A673 (cell line): ENCODE measurements at regions not wholly inside any gene's neighbourhood (a gene's known extent, or its start where the extent isn't known, plus 50 kb on each side); places are given as distances from the start of the nearest gene placed in this dataset.

Source experiments
- BruUV-seq: library from RNA; stranded (reverse); fragments of 400-500 nt; replicated peaks from 2 replicates; lab custom pipeline; 2021; lab: Mats Ljungman, UMichigan
- CTCF ChIA-PET: fragments of 300-600 bp; sonication (Branson Sonifier 250); formaldehyde crosslinking; loops from one replicate; lab custom pipeline; 2022; ENCODE audit warnings: antibody characterized with exemption; lab: Charles Lee
- POLR2A ChIA-PET: fragments of 300-600 bp; sonication (Branson Sonifier 250); formaldehyde crosslinking; loops from one replicate; lab custom pipeline; 2022; ENCODE audit warnings: antibody characterized with exemption; ENCODE audit not compliant: low non-redundant PET; lab: Charles Lee
- DNase-seq: peaks from one replicate; pipeline ENCODE4 v3.0.0-alpha.2; 2015; ENCODE audit warnings: low spot score
- H3K27ac ChIP-seq: fragments of 200-600 bp; sonication (generic); 2 replicates; pipeline ENCODE4 v1.5.1; 2016; ENCODE audit warnings: mixed run types, low read depth, mild to moderate bottlenecking, mixed read lengths, antibody characterized with exemption, low read length; ENCODE audit not compliant: poor library complexity, severe bottlenecking
- H3K27me3 ChIP-seq: fragments of 200-600 bp; sonication (generic); replicated peaks from 2 replicates; pipeline ENCODE4 v1.6.1; 2017; ENCODE audit warnings: mixed run types, low read depth, mild to moderate bottlenecking, mixed read lengths, antibody characterized with exemption, low read length; ENCODE audit not compliant: insufficient read depth, poor library complexity
- H3K36me3 ChIP-seq: fragments of 200-600 bp; sonication (generic); 2 replicates; pipeline ENCODE4 v1.6.1; 2016; ENCODE audit warnings: mixed run types, mild to moderate bottlenecking, mixed read lengths, antibody characterized with exemption, low read length; ENCODE audit not compliant: insufficient read depth, poor library complexity, severe bottlenecking
- H3K4me1 ChIP-seq: fragments of 200-600 bp; sonication (generic); 2 replicates; pipeline ENCODE4 v1.6.1; 2017; ENCODE audit warnings: mixed run types, mild to moderate bottlenecking, mixed read lengths, antibody characterized with exemption, low read length; ENCODE audit not compliant: insufficient read depth, poor library complexity, severe bottlenecking
- H3K4me3 ChIP-seq: fragments of 200-600 bp; sonication (generic); 2 replicates; pipeline ENCODE4 v1.5.1; 2016; ENCODE audit warnings: low read depth, mixed run types, mild to moderate bottlenecking, mixed read lengths, low read length; ENCODE audit not compliant: poor library complexity, severe bottlenecking
- H3K9me3 ChIP-seq: fragments of 200-600 bp; sonication (generic); 2 replicates; pipeline ENCODE4 v1.6.1; 2016; ENCODE audit warnings: mixed run types, low read depth, mild to moderate bottlenecking, mixed read lengths, antibody characterized with exemption, low read length; ENCODE audit not compliant: poor library complexity, severe bottlenecking
- EZH2 ChIP-seq: fragments of 200-600 bp; sonication (generic); IDR thresholded peaks from 2 replicates; pipeline ENCODE4 v1.6.1; 2017; ENCODE audit warnings: borderline replicate concordance, low read depth, mild to moderate bottlenecking, mixed read lengths, antibody characterized with exemption, low read length; ENCODE audit not compliant: poor library complexity, severe bottlenecking
- intact Hi-C: fragments of 100-400 bp; cut with micrococcal nuclease; formaldehyde crosslinking; loops from one replicate; pipeline ENCODE4 v1.10.0; 2022; ENCODE audit not compliant: unreplicated experiment
- TF ChIP-seq, protein P1 (sequence below): fragments of 300-800, 200-600 bp; sonication (generic); conservative IDR thresholded peaks from 2 replicates; pipeline ENCODE4 v1.5.1; 2017; ENCODE audit warnings: low read depth, mild to moderate bottlenecking, antibody characterized with exemption, low read length, moderate library complexity, mixed read lengths

DNA sequence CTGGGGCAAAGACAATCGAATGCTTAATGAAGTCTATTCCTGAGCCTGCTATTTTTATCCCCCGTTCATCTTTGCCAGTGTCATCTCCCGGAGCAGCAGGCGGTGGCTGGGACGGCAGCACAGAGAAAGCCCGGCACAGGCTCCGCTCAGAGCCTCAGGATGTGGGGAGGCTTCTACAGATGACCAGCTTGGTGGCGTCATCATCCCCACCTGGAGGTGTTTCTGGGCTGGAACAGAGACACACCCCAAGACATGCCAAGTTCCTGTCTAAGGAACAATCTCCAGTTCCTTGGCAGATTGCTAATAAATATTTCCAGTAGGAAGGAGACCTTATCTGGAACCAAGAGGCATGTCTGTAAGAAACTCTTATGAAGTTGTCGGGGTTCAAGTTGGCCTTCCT, 552.4 kb upstream of the MGMT start:
- TF ChIP-seq, protein P1, sequence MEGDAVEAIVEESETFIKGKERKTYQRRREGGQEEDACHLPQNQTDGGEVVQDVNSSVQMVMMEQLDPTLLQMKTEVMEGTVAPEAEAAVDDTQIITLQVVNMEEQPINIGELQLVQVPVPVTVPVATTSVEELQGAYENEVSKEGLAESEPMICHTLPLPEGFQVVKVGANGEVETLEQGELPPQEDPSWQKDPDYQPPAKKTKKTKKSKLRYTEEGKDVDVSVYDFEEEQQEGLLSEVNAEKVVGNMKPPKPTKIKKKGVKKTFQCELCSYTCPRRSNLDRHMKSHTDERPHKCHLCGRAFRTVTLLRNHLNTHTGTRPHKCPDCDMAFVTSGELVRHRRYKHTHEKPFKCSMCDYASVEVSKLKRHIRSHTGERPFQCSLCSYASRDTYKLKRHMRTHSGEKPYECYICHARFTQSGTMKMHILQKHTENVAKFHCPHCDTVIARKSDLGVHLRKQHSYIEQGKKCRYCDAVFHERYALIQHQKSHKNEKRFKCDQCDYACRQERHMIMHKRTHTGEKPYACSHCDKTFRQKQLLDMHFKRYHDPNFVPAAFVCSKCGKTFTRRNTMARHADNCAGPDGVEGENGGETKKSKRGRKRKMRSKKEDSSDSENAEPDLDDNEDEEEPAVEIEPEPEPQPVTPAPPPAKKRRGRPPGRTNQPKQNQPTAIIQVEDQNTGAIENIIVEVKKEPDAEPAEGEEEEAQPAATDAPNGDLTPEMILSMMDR: no peak
- TF ChIP-seq EZH2: no peak
- CTCF ChIA-PET: no interaction called here
- no peak overlapping the region for H3K4me3 ChIP-seq
- no peaks in the 10 kb centered on the region for H3K9me3 ChIP-seq
- intact Hi-C loops: no loop called here
- POLR2A ChIA-PET: no interaction called here
- no peak overlapping the region for H3K27ac ChIP-seq
- H3K4me1 ChIP-seq: no peaks in the 10 kb centered on the region
- no TSS peak for BruUV-seq
- DNase-seq: no peak
- H3K36me3 ChIP-seq: no peaks in the 10 kb centered on the region
- H3K27me3 ChIP-seq: no peaks in the 10 kb centered on the region

DNA sequence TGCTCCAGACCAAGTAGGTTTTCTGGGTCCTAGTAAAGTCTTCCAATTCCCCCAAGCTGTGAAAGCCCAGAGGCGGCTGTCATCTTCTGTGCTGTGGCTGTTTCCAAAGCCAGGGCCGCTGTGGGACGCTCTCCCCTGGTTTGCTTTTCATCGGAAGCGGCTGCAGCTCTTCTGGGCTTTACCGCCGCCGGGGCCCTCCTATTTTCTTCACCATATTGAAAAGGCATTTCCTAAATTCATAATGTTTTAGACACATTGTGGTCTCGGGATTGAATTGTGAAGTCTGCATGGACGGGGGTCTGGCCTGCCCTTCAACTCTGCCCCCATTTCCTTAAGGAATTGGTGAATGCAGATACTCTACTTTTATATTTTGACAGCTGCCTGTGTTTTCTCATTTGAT, 551.4 kb upstream of the MGMT start:
- H3K4me1 ChIP-seq: no peaks in the 10 kb centered on the region
- H3K9me3 ChIP-seq: no peaks in the 10 kb centered on the region
- ChIA-PET CTCF (no interaction called here), POLR2A (no interaction called here)
- no peaks in the 10 kb centered on the region for H3K27me3 ChIP-seq
- no peak for DNase-seq
- TF ChIP-seq, protein P1: no peak
- no peak for TF ChIP-seq EZH2
- intact Hi-C loops: no loop called here
- no TSS peak for BruUV-seq
- no peak overlapping the region for H3K27ac ChIP-seq
- no peak overlapping the region for H3K4me3 ChIP-seq
- no peaks in the 10 kb centered on the region for H3K36me3 ChIP-seq

DNA sequence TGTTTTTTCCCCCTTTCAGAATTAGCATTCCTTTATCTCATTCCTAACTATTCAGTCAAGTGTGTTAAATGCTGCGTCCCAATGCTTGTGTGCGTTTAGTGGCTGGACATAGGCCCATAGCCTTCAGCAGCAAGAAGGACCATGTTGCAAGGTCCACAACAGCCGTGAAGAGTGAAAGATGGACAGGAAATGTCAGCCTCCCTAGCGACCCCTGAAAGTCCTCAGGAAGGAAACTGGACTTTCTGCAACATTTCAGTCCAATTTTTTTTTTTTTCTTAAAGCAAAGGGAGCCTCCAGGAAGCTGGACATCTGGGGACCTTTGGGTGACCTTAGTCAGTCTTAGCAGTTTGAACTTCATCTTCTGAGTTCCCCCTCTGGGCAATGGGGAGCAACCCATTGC, 550.7 kb upstream of the MGMT start:
- no peak overlapping the region for H3K27ac ChIP-seq
- ChIA-PET CTCF (no interaction called here), POLR2A (no interaction called here)
- no peaks in the 10 kb centered on the region for H3K36me3 ChIP-seq
- H3K9me3 ChIP-seq: no peaks in the 10 kb centered on the region
- no peaks in the 10 kb centered on the region for H3K27me3 ChIP-seq
- H3K4me1 ChIP-seq: no peaks in the 10 kb centered on the region
- BruUV-seq: no TSS peak
- H3K4me3 ChIP-seq: no peak overlapping the region
- intact Hi-C loops: no loop called here
- TF ChIP-seq EZH2: no peak
- TF ChIP-seq, protein P1: no peak
- no peak for DNase-seq
